ENCODE measurements at regions not wholly inside any gene's neighbourhood (a gene's known extent, or its start where the extent isn't known, plus 50 kb on each side); places are given as distances from the start of the nearest gene placed in this dataset.

GRCh38 chr3:72681598-72681997, 166.6 kb downstream of the SHQ1 start (continued):
- TF ChIP-seq PBX3 (IDR thresholded peaks at IDR 0.05) (no peak), MEF2A (IDR thresholded peaks at IDR 0.05; ENCODE audit: borderline replicate concordance, low read depth) (no peak), TCF12 (IDR thresholded peaks at IDR 0.05) (no peak), TAF1 (IDR thresholded peaks at IDR 0.05; ENCODE audit: borderline replicate concordance, low read depth, low read length) (no peak)

- 23% methylated on average over 3 of the region's 4 CpGs for WGBS (ENCODE audit: low lambda C conversion rate)
These were observed 167.5 kb downstream of the SHQ1 start for GRCh38 chr3:72680766-72681165.

More at GRCh38 chr3:72680766-72681165, 167.5 kb downstream of the SHQ1 start:
- no peak for DNase-seq
- Histone ChIP-seq H3K27ac (ENCODE audit: low read depth in 2 of 2, low read length in 1 of 2) (no peak overlapping the region), H3K4me1 (ENCODE audit: control insufficient read depth in 1 of 2, insufficient read depth in 2 of 2, low read depth in 1 of 2, low read length in 1 of 2) (peaks cover 0 to 3% of the 10 kb centered on the region in 2 experiments; a peak in 1 of 4 replicates), H4K20me1 (ENCODE audit: insufficient read depth) (no peaks in the 10 kb centered on the region), H2AFZ (ENCODE audit: low read depth) (no peak overlapping the region), H3K4me3 (ENCODE audit: low read depth in 2 of 2, low read length in 1 of 2) (no peak overlapping the region), H3F3A (replicated peaks; ENCODE audit: insufficient read depth) (no peaks in the 10 kb centered on the region), H3K36me3 (replicated peaks in 1 of 2; ENCODE audit: control insufficient read depth in 1 of 2, insufficient read depth in 2 of 2, low read length in 1 of 2) (no peaks in the 10 kb centered on the region), H3K9ac (no peak overlapping the region), H3K4me2 (no peak overlapping the region), H3K9me2 (no peaks in the 10 kb centered on the region), H3K27me3 (ENCODE audit: insufficient read depth) (no peaks in the 10 kb centered on the region; the same call in 1 of the 2 replicates), H3K79me2 (ENCODE audit: insufficient read depth) (no peaks in the 10 kb centered on the region), H3K9me3 (no peaks in the 10 kb centered on the region)
- ChIA-PET CTCF (interaction anchor here (1.2 kb wide), 1 partner anchor 15 kb away, joined by 3 read pairs; no protein-coding TSS in a partner anchor), POLR2A (no interaction called here)
- TF ChIP-seq EZH2phosphoT487 (IDR thresholded peaks at IDR 0.05; ENCODE audit: borderline replicate concordance, low read depth) (no peak), ELF1 (IDR thresholded peaks at IDR 0.05) (no peak), MAX (IDR thresholded peaks at IDR 0.05; ENCODE audit: low read depth) (no peak), MEF2A (IDR thresholded peaks at IDR 0.05; ENCODE audit: borderline replicate concordance, low read depth) (no peak), ZBTB33 (IDR thresholded peaks at IDR 0.05; ENCODE audit: borderline replicate concordance, low read depth) (no peak), NFIC (IDR thresholded peaks at IDR 0.05; ENCODE audit: borderline replicate concordance) (no peak), CHD2 (IDR thresholded peaks at IDR 0.05; ENCODE audit: low read length, partially characterized antibody) (no peak), RAD21 (IDR thresholded peaks at IDR 0.05; ENCODE audit: low read length) (no peak), FOSL2 (IDR thresholded peaks at IDR 0.05; ENCODE audit: borderline replicate concordance, low read depth) (no peak), RCOR1 (IDR thresholded peaks at IDR 0.05; ENCODE audit: low read length) (no peak), IRF3 (IDR thresholded peaks at IDR 0.05; ENCODE audit: low read depth, low read length) (no peak), GATA2 (CRISPR knock-in tag; IDR thresholded peaks at IDR 0.05) (no peak), USF2 (IDR thresholded peaks at IDR 0.05; ENCODE audit: borderline replicate concordance, low read depth, low read length) (no peak), CTCF (IDR thresholded peaks at IDR 0.05) (no peak)
